Lower lobe of right lung (tissue), 2 donors: ENCODE measurements at regions not wholly inside any gene's neighbourhood (a gene's known extent, or its start where the extent isn't known, plus 50 kb on each side); places are given as distances from the start of the nearest gene placed in this dataset.
"Not testable (repeated sequence)": the region's sequence is repeated elsewhere in the genome, so short reads cannot be mapped to it uniquely, and the experiment has no call there.

Source experiments
- ATAC-seq, 2 donors: fragments of 200-7000 bp; cut with Tn5 transposase; one replicate each; pipeline ENCODE4 v1.9.1; 2020 to 2022; ENCODE audit warnings: mild to moderate bottlenecking in 2 of 2, moderate library complexity in 2 of 2
- DNase-seq: peaks from one replicate; pipeline ENCODE4 v3.0.0-alpha.2; 2020
- H3K27ac ChIP-seq: fragments of 200-600 bp; one replicate; pipeline ENCODE4 v1.8.0; 2022
- H3K27me3 ChIP-seq: fragments of 200-600 bp; one replicate; pipeline ENCODE4 v1.8.0; 2022; ENCODE audit warnings: low read depth
- H3K36me3 ChIP-seq: fragments of 200-600 bp; one replicate; pipeline ENCODE4 v1.8.0; 2022; ENCODE audit warnings: mild to moderate bottlenecking
- H3K4me1 ChIP-seq: fragments of 200-600 bp; one replicate; pipeline ENCODE4 v1.8.0; 2022
- H3K4me3 ChIP-seq: fragments of 200-600 bp; one replicate; pipeline ENCODE4 v1.8.0; 2022; ENCODE audit warnings: mild to moderate bottlenecking
- H3K9me3 ChIP-seq: fragments of 200-600 bp; one replicate; pipeline ENCODE4 v1.8.0; 2022
- CTCF ChIP-seq: fragments of 200-600 bp; IDR thresholded peaks from one replicate; pipeline ENCODE4 v1.8.0; 2022; ENCODE audit warnings: antibody characterized with exemption, mild to moderate bottlenecking
- intact Hi-C: fragments of 100-400 bp; cut with DNase I; formaldehyde crosslinking; loops from one replicate; pipeline ENCODE4 v1.11.0; 2022
- donor health status: DM: no; HTN: yes; CAD: no; lungs with severe emphysema.

DNA sequence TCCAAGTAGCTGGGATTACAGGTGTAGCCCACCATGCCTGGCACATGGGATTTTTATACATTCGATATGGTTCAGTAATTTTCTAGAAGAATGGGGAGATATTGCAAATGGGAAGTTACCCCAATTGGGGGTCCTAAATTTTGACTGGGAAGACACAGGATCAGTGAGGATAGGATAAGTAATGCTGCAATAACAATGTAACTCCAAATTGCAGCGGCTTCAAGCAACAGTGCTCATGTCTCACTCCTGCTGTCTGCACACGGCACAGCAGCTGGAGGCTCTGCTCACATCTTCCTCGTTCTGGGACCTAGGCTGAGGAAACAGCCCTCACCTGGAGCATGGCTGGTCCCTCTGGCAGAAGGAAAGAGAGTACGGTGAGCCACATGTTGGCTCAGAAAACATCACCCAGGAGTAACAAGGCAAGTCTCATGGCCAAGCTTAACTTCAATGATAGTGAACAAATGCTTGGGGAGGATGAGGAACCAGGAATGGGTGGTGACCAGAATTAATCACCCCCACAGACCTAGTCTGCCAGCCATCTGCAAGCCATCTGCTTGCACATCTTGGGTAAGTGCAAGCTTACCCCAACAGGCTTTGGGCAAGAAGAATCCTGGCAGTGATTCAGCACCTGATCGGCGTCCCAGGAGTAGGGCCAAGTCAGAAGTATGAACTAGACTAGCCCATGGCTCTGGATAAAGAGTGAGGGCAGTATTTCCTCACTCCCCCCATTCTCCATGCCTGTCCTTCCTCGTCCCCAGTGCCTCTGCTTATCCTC is 229.2 kb downstream of the COPRS start:
- no peak for ATAC-seq
- Histone ChIP-seq H3K9me3 (peaks cover 14% of the 10 kb centered on the region), H3K27me3 (no peaks in the 10 kb centered on the region), H3K4me1 (no peaks in the 10 kb centered on the region), H3K36me3 (no peaks in the 10 kb centered on the region), H3K27ac (no peak overlapping the region), H3K4me3 (no peak overlapping the region)
- TF ChIP-seq CTCF: no peak
- no peak for DNase-seq
- intact Hi-C loops: no loop called here

GRCh38 chr17:31627960-31628359 is 231.1 kb downstream of the COPRS start:
- no peak overlapping the region for H3K4me3 ChIP-seq
- intact Hi-C loops: no loop called here
- TF ChIP-seq CTCF: no peak
- no peaks in the 10 kb centered on the region for H3K27me3 ChIP-seq
- no peaks in the 10 kb centered on the region for H3K4me1 ChIP-seq
- no peak for ATAC-seq
- no peak for DNase-seq
- H3K9me3 ChIP-seq: peaks cover 23% of the 10 kb centered on the region
- H3K27ac ChIP-seq: no peak overlapping the region
- H3K36me3 ChIP-seq: no peaks in the 10 kb centered on the region

GRCh38 chr17:31623990-31624389 is 232.5 kb downstream of the RAB11FIP4 start:
- Histone ChIP-seq H3K4me1 (no peaks in the 10 kb centered on the region), H3K27ac (no peak overlapping the region), H3K27me3 (no peaks in the 10 kb centered on the region), H3K9me3 (peaks cover 23% of the 10 kb centered on the region), H3K36me3 (no peaks in the 10 kb centered on the region), H3K4me3 (no peak overlapping the region)
- TF ChIP-seq CTCF: no peak
- DNase-seq: no peak
- intact Hi-C loops: no loop called here
- ATAC-seq: no peak

DNA sequence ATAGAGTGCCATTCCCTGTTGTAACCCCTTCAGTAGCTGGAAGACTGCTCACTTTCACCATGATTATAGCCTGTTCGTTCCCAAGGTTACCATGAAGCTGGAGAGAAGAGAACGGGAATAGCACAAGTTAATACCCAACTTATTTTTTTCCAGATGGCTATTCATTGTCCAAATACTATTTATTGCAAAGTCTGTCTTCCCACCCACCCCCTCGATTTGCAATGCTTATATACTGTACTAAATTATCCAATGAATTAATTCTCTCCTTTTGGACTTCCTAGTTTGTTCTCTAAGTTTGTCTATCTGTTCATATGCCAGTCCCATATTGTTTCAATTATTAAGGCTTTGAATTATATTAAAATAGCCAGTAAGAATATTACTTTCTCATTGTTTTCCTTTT is 231.0 kb downstream of the RAB11FIP4 start:
- intact Hi-C loops: no loop called here
- Histone ChIP-seq H3K27me3 (no peaks in the 10 kb centered on the region), H3K4me1 (no peaks in the 10 kb centered on the region), H3K27ac (no peak overlapping the region), H3K4me3 (no peak overlapping the region), H3K9me3 (peaks cover 23% of the 10 kb centered on the region), H3K36me3 (no peaks in the 10 kb centered on the region)
- no peak for DNase-seq
- TF ChIP-seq CTCF: no peak
- no peak for ATAC-seq

GRCh38 chr17:31621566-31621965 is 230.1 kb downstream of the RAB11FIP4 start:
- TF ChIP-seq CTCF: no peak
- no peak for ATAC-seq
- H3K27me3 ChIP-seq: no peaks in the 10 kb centered on the region
- no peak overlapping the region for H3K4me3 ChIP-seq
- intact Hi-C loops: no loop called here
- DNase-seq: no peak
- no peaks in the 10 kb centered on the region for H3K36me3 ChIP-seq
- peaks cover 23% of the 10 kb centered on the region for H3K9me3 ChIP-seq
- H3K4me1 ChIP-seq: no peaks in the 10 kb centered on the region
- no peak overlapping the region for H3K27ac ChIP-seq

DNA sequence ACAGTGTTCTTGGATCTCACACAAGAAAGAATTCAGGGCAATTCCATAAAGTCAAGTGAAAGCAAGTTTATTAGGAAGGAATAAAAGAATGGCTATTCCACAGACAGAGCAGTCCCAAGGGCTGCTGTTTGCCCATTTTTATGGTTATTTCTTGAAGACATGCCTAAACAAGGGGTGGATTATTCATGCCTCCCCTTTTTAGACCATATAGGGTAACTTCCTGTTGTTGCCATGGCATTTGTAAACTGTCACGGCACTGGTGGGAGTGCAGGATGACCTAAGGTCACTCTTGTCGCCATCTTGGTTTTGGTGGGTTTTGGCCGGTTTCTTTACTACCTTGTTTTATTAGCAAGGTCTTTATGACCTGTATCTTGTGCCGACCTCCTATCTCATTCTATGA is 219.6 kb downstream of the RAB11FIP4 start:
- H3K27me3 ChIP-seq, intact Hi-C loops, H3K4me1 ChIP-seq, H3K4me3 ChIP-seq, DNase-seq, ATAC-seq, H3K36me3 ChIP-seq, H3K27ac ChIP-seq, H3K9me3 ChIP-seq: not testable (repeated sequence)
